HG03196 (cell line): ENCODE measurements at regions not wholly inside any gene's neighbourhood (a gene's known extent, or its start where the extent isn't known, plus 50 kb on each side); places are given as distances from the start of the nearest gene placed in this dataset.

Experiments
- ATAC-seq: cut with Tn5 transposase; IDR thresholded peaks from one replicate; pipeline ENCODE4 v1.9.1; 2021; ENCODE audit not compliant: unreplicated experiment

- no peak for ATAC-seq
Measured at GRCh38 chr7:156080046-156080445, 267.8 kb upstream of the SHH start.

GRCh38 chr7:156079156-156079555 lies 266.9 kb upstream of the SHH start:
- no peak for ATAC-seq

- ATAC-seq, result no peak
Measured at GRCh38 chr7:156074982-156075615, 262.8 kb upstream of the SHH start.

- ATAC-seq, result no peak
Measured at GRCh38 chr7:156074084-156074483, 261.8 kb upstream of the SHH start.

- no peak for ATAC-seq
Measured at GRCh38 chr7:156073366-156074052, 261.2 kb upstream of the SHH start.

GRCh38 chr7:156071612-156072011 lies 259.3 kb upstream of the SHH start:
- ATAC-seq, result no peak

GRCh38 chr7:156069891-156070290 lies 257.6 kb upstream of the SHH start:
- ATAC-seq, result no peak

GRCh38 chr7:156067156-156067555 lies 254.9 kb upstream of the SHH start:
- ATAC-seq, result no peak

GRCh38 chr7:156065400-156065799 lies 253.1 kb upstream of the SHH start:
- ATAC-seq, result no peak

- no peak for ATAC-seq
Measured at GRCh38 chr7:156064971-156065386, 252.7 kb upstream of the SHH start.

GRCh38 chr7:156063241-156063810 lies 251.1 kb upstream of the SHH start:
- ATAC-seq, result no peak

GRCh38 chr7:156062286-156062685 lies 250.0 kb upstream of the SHH start:
- ATAC-seq, result no peak

GRCh38 chr7:156061689-156062255 lies 249.5 kb upstream of the SHH start:
- no peak for ATAC-seq

GRCh38 chr7:156060925-156061324 lies 248.7 kb upstream of the SHH start:
- no peak for ATAC-seq

GRCh38 chr7:156059369-156059768 lies 247.1 kb upstream of the SHH start:
- ATAC-seq, result no peak

GRCh38 chr7:156058248-156058647 lies 246.0 kb upstream of the SHH start:
- no peak for ATAC-seq

GRCh38 chr7:156056534-156056933 lies 244.3 kb upstream of the SHH start:
- ATAC-seq, result no peak

- ATAC-seq, result no peak
Measured at GRCh38 chr7:156055206-156055822, 243.1 kb upstream of the SHH start.

GRCh38 chr7:156051884-156052283 lies 239.6 kb upstream of the SHH start:
- ATAC-seq, result no peak

GRCh38 chr7:156050636-156051569 lies 238.6 kb upstream of the SHH start:
- no peak for ATAC-seq

GRCh38 chr7:156049366-156049765 lies 237.1 kb upstream of the SHH start:
- no peak for ATAC-seq
